ENCODE measurements at regions not wholly inside any gene's neighbourhood (a gene's known extent, or its start where the extent isn't known, plus 50 kb on each side); places are given as distances from the start of the nearest gene placed in this dataset.

DNA sequence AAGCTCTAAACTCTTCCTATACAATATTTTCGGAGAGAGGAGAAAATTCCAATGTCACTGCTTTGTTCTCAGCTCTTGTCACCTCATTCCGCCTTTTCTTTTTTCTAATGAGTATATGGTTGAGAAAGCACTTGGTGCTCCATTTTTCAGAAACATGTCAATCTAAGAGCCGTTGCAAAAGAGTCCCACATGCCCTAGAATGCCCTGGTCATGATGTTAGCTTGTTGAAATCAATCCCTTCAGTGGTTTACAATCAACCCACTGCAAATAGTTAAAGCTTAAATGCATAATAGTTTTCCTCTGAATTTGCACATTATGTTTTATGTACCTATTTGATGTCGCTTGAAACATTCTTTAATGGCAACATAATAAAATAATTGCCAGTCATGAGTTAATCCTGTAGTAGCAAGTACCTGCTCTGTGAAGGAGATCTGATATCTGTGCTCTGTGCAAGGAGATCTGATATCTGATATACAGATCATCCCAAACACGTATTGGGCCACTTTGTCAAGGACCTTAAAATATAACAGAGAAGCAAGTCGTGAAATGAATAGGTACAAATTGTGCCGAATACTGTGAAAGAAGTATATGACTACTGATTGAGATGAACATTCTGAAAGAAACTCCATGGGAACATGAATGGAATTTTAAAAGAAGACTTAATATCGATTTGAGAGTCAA lies 1633.5 kb downstream of the SUCLG1 start:
- TF ChIP-seq, protein P1, sequence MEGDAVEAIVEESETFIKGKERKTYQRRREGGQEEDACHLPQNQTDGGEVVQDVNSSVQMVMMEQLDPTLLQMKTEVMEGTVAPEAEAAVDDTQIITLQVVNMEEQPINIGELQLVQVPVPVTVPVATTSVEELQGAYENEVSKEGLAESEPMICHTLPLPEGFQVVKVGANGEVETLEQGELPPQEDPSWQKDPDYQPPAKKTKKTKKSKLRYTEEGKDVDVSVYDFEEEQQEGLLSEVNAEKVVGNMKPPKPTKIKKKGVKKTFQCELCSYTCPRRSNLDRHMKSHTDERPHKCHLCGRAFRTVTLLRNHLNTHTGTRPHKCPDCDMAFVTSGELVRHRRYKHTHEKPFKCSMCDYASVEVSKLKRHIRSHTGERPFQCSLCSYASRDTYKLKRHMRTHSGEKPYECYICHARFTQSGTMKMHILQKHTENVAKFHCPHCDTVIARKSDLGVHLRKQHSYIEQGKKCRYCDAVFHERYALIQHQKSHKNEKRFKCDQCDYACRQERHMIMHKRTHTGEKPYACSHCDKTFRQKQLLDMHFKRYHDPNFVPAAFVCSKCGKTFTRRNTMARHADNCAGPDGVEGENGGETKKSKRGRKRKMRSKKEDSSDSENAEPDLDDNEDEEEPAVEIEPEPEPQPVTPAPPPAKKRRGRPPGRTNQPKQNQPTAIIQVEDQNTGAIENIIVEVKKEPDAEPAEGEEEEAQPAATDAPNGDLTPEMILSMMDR (IDR thresholded peaks at IDR 0.05), result no peak
- TF ChIP-seq POLR2A (IDR thresholded peaks at IDR 0.05), result no peak

Measured in heart left ventricle (tissue), 13 donors.